GM12892 (cell line): ENCODE measurements at regions not wholly inside any gene's neighbourhood (a gene's known extent, or its start where the extent isn't known, plus 50 kb on each side); places are given as distances from the start of the nearest gene placed in this dataset.

Experiments
- POLR2A ChIP-seq: IDR thresholded peaks from 2 replicates; pipeline ENCODE4 v1.6.1; 2011; ENCODE audit warnings: low read depth, low read length, control low read depth
- POLR2AphosphoS5 ChIP-seq: IDR thresholded peaks from 2 replicates; pipeline ENCODE4 v1.6.1; 2011; ENCODE audit warnings: low read depth, low read length, control low read depth
- TAF1 ChIP-seq: IDR thresholded peaks from 2 replicates; pipeline ENCODE4 v1.6.1; 2011; ENCODE audit warnings: low read depth, mild to moderate bottlenecking, control low read depth, low read length, borderline replicate concordance

DNA sequence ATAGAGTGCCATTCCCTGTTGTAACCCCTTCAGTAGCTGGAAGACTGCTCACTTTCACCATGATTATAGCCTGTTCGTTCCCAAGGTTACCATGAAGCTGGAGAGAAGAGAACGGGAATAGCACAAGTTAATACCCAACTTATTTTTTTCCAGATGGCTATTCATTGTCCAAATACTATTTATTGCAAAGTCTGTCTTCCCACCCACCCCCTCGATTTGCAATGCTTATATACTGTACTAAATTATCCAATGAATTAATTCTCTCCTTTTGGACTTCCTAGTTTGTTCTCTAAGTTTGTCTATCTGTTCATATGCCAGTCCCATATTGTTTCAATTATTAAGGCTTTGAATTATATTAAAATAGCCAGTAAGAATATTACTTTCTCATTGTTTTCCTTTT, 231.0 kb downstream of the RAB11FIP4 start:
- no peak for TF ChIP-seq POLR2A
- TF ChIP-seq POLR2AphosphoS5: no peak
- no peak for TF ChIP-seq TAF1
